K562 (cell line): ENCODE measurements at regions not wholly inside any gene's neighbourhood (a gene's known extent, or its start where the extent isn't known, plus 50 kb on each side); places are given as distances from the start of the nearest gene placed in this dataset.

ENCODE experiments used
- CTCF ChIP-seq, 3 experiments: IDR thresholded peaks in 2 of 3; conservative IDR thresholded peaks in 1 of 3; 2 replicates each; pipeline ENCODE4 v1.5.1; 2011 to 2012; ENCODE audit warnings: low read length in 3 of 3, mild to moderate bottlenecking in 3 of 3, control low read depth in 2 of 3, improper control_type of control experiment in 1 of 3, inconsistent platforms in 1 of 3, low read depth in 1 of 3, mixed read lengths in 1 of 3, moderate library complexity in 1 of 3; ENCODE audit not compliant: insufficient read depth in 2 of 3
- JUN ChIP-seq, 2 experiments: sonication (generic) in 1 of 2; formaldehyde crosslinking in 1 of 2; IDR thresholded peaks; 2 replicates each; pipeline versions ENCODE4 v1.6.1 to v1.8.0; 2012 to 2022; ENCODE audit warnings: borderline replicate concordance in 2 of 2, mild to moderate bottlenecking in 2 of 2, improper control_type of control experiment in 1 of 2, low read depth in 1 of 2, low read length in 1 of 2, missing genetic modification reagents in 1 of 2
- THAP12 ChIP-seq: fragments of 250-450 bp; sonication (Bioruptor Pico); IDR thresholded peaks from 2 replicates; pipeline ENCODE4 v1.9.0; 2021; ENCODE audit warnings: mild to moderate bottlenecking, inconsistent platforms

- TF ChIP-seq CTCF (IDR thresholded peaks at IDR 0.05 in 2 of 3, conservative IDR thresholded peaks at IDR 0.05 in 1 of 3; ENCODE audit: insufficient read depth in 2 of 3, low read depth in 1 of 3, low read length in 3 of 3), result no peak
- TF ChIP-seq JUN (IDR thresholded peaks at IDR 0.05; ENCODE audit: borderline replicate concordance, low read depth, low read length), result no peak
- TF ChIP-seq JUN (CRISPR knock-in tag; IDR thresholded peaks at IDR 0.05; ENCODE audit: borderline replicate concordance), result no peak
- TF ChIP-seq THAP12 (CRISPR knock-in tag), result no peak
Measured at GRCh38 chr12:46445093-46445492, 72.5 kb upstream of the SLC38A2 start.
